DND-41 (cell line): ENCODE measurements at regions not wholly inside any gene's neighbourhood (a gene's known extent, or its start where the extent isn't known, plus 50 kb on each side); places are given as distances from the start of the nearest gene placed in this dataset.

Experiments
- ATAC-seq: fragments of 200-7000 bp; cut with Tn5 transposase; 3 replicates; pipeline ENCODE4 v1.9.1; 2021; ENCODE audit warnings: low read depth; ENCODE audit not compliant: insufficient read depth
- DNase-seq: peaks from one replicate; pipeline ENCODE4 v3.0.0-alpha.2; 2020
- H2AFZ ChIP-seq: 2 replicates; pipeline ENCODE4 v1.6.0; 2012; ENCODE audit warnings: low read depth, low read length
- H3K27ac ChIP-seq: 2 replicates; pipeline ENCODE4 v1.5.1; 2012; ENCODE audit warnings: low read length, inconsistent platforms
- H3K27me3 ChIP-seq: fragments of 200-600 bp; sonication (generic); 2 replicates; pipeline ENCODE4 v1.6.0; 2012; ENCODE audit warnings: low read length, mild to moderate bottlenecking, inconsistent platforms; ENCODE audit not compliant: insufficient read depth, poor library complexity
- H3K36me3 ChIP-seq: 2 replicates; pipeline ENCODE4 v1.5.1; 2012; ENCODE audit warnings: low read length, inconsistent platforms; ENCODE audit not compliant: insufficient read depth
- H3K4me1 ChIP-seq: 2 replicates; pipeline ENCODE4 v1.5.1; 2012; ENCODE audit warnings: mild to moderate bottlenecking, low read length; ENCODE audit not compliant: insufficient read depth
- H3K4me2 ChIP-seq: 2 replicates; pipeline ENCODE4 v1.6.0; 2012; ENCODE audit warnings: mild to moderate bottlenecking, moderate library complexity, low read length, inconsistent platforms; ENCODE audit not compliant: insufficient read depth
- H3K4me3 ChIP-seq, 2 experiments: fragments of 200-600 bp in 1 of 2; shearing (Covaris generic) in 1 of 2; 2 replicates each; pipeline ENCODE4 v1.5.1; 2012 to 2016; ENCODE audit warnings: inconsistent platforms in 2 of 2, low read length in 2 of 2, mild to moderate bottlenecking in 2 of 2, low read depth in 1 of 2, moderate library complexity in 1 of 2
- H3K79me2 ChIP-seq: 2 replicates; pipeline ENCODE4 v1.6.0; 2012; ENCODE audit warnings: low read length, inconsistent platforms; ENCODE audit not compliant: insufficient read depth
- H3K9ac ChIP-seq: 2 replicates; pipeline ENCODE4 v1.6.0; 2012; ENCODE audit warnings: low read depth, mild to moderate bottlenecking, inconsistent platforms, low read length, moderate library complexity
- H3K9me3 ChIP-seq: 2 replicates; pipeline ENCODE4 v1.5.1; 2012; ENCODE audit warnings: low read length, moderate library complexity, mild to moderate bottlenecking, inconsistent platforms; ENCODE audit not compliant: insufficient read depth, severe bottlenecking
- H4K20me1 ChIP-seq: 2 replicates; pipeline ENCODE4 v1.6.0; 2012; ENCODE audit warnings: low read length; ENCODE audit not compliant: insufficient read depth
- EZH2 ChIP-seq: IDR thresholded peaks from 3 replicates; pipeline ENCODE4 v1.6.1; 2012; ENCODE audit warnings: borderline replicate concordance, low read depth, mild to moderate bottlenecking, moderate library complexity, low read length, inconsistent platforms; ENCODE audit not compliant: severe bottlenecking
- TF ChIP-seq, protein P1 (sequence below): IDR thresholded peaks from 2 replicates; pipeline ENCODE4 v1.5.1; 2012; ENCODE audit warnings: borderline replicate concordance, low read length, moderate library complexity, mild to moderate bottlenecking; ENCODE audit not compliant: poor library complexity, severe bottlenecking; ENCODE audit errors: extremely low read depth

DNA sequence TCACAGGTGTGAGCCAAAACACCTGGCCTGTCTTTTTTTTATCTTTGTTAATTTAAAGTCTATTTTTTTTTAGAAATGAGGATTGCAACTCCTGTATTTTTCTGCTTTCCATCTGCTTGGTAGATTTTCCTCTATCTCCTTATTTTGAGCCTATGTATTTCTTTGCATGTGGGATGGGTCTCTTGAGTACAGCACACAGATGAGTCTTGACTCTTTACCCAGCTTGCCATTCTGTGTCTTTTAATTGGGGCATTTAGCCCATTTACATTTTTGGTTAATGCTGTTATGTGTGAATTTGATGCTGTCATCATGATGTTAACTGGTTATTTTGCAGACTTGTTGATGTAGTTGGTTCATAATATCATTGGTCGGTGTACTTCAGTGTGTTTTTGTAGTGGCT is 317.4 kb downstream of the IPO8 start:
- Histone ChIP-seq H3K4me1 (no peaks in the 10 kb centered on the region), H3K79me2 (no peaks in the 10 kb centered on the region), H3K4me3 (no peak overlapping the region), H3K9me3 (no peaks in the 10 kb centered on the region), H4K20me1 (no peaks in the 10 kb centered on the region), H3K36me3 (no peaks in the 10 kb centered on the region), H2AFZ (no peak overlapping the region), H3K27me3 (no peaks in the 10 kb centered on the region), H3K4me2 (no peak overlapping the region), H3K9ac (no peak overlapping the region), H3K27ac (no peak overlapping the region)
- DNase-seq (no peak), ATAC-seq (no peak)
- TF ChIP-seq, protein P1, sequence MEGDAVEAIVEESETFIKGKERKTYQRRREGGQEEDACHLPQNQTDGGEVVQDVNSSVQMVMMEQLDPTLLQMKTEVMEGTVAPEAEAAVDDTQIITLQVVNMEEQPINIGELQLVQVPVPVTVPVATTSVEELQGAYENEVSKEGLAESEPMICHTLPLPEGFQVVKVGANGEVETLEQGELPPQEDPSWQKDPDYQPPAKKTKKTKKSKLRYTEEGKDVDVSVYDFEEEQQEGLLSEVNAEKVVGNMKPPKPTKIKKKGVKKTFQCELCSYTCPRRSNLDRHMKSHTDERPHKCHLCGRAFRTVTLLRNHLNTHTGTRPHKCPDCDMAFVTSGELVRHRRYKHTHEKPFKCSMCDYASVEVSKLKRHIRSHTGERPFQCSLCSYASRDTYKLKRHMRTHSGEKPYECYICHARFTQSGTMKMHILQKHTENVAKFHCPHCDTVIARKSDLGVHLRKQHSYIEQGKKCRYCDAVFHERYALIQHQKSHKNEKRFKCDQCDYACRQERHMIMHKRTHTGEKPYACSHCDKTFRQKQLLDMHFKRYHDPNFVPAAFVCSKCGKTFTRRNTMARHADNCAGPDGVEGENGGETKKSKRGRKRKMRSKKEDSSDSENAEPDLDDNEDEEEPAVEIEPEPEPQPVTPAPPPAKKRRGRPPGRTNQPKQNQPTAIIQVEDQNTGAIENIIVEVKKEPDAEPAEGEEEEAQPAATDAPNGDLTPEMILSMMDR: no peak
- TF ChIP-seq EZH2: no peak

DNA sequence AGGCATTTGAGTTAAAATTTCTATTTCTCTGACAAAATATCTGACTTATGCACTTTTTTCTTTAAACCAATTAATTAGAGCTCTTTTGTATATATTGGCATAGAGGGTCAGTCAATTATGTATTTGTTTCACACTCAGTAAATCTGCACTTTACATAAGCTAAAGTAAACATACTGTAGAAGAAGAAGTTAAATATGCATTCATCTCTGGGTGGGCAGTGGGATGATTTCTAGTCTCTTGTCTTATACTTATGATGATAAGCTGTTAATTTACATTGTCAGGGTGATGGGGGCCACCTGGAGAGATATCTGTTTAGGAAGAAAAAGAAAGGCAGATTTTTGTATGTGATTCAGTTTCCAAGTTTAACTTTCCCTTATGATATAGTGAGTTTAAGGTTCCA is 330.8 kb downstream of the IPO8 start:
- TF ChIP-seq, protein P1: no peak
- TF ChIP-seq EZH2: no peak
- Histone ChIP-seq H3K4me1 (no peaks in the 10 kb centered on the region), H3K36me3 (no peaks in the 10 kb centered on the region), H2AFZ (no peak overlapping the region), H3K27me3 (no peaks in the 10 kb centered on the region), H3K9me3 (no peaks in the 10 kb centered on the region), H3K9ac (no peak overlapping the region), H4K20me1 (no peaks in the 10 kb centered on the region), H3K4me3 (no peak overlapping the region), H3K79me2 (no peaks in the 10 kb centered on the region), H3K4me2 (no peak overlapping the region), H3K27ac (no peak overlapping the region)
- no peak for DNase-seq
- ATAC-seq: no peak

DNA sequence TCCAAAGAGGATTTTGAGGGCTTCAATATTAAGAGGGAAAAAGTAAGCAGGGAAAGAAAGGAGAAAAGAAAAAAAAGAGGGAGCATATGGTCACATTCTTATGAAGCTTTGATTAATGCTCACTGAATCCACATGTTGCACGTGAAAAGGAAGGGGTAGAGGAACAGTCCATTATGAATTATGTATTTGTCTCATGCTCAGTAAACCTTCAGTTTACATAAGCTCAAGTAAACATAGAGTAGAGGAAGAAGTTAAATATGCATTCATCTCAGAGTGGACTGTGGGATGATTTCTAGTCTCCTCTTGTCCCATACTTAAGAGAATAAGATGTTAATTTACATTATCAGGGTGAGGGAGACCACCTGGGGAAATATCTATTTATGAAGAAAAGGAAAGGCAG is 334.5 kb downstream of the IPO8 start:
- DNase-seq (no peak), ATAC-seq (no peak)
- Histone ChIP-seq H3K27me3 (no peaks in the 10 kb centered on the region), H3K4me2 (no peak overlapping the region), H3K4me1 (no peaks in the 10 kb centered on the region), H3K9ac (no peak overlapping the region), H3K36me3 (no peaks in the 10 kb centered on the region), H3K27ac (no peak overlapping the region), H3K9me3 (no peaks in the 10 kb centered on the region), H2AFZ (no peak overlapping the region), H3K79me2 (no peaks in the 10 kb centered on the region), H4K20me1 (no peaks in the 10 kb centered on the region), H3K4me3 (no peak overlapping the region)
- no peak for TF ChIP-seq EZH2
- TF ChIP-seq, protein P1: no peak

DNA sequence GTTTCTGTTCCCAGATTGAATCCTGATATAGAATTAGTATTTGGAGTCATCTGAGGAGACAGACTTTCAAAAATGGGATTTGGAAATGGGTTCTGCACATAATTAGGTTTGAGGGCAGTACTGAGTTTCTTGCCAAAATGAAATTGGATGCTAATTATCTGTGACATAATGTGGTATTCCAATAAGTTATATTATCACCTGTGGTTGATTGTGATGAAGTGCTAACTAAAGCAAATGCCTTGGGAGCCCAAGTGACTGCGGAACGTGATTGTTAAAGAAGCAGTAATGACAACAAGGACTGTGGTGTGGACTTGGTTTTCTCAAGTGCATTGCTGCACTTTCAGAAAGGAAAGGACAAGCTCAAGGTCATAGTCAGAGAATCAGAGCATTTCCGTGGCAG is 337.0 kb downstream of the IPO8 start:
- no peak overlapping the region for H2AFZ ChIP-seq
- ATAC-seq: no peak

More for the DNA sequence above, 337.0 kb downstream of the IPO8 start:
- Histone ChIP-seq H3K27ac (no peak overlapping the region), H3K9ac (no peak overlapping the region), H4K20me1 (no peaks in the 10 kb centered on the region), H3K4me2 (no peak overlapping the region), H3K36me3 (no peaks in the 10 kb centered on the region), H3K4me3 (no peak overlapping the region), H3K79me2 (no peaks in the 10 kb centered on the region), H3K27me3 (no peaks in the 10 kb centered on the region), H3K9me3 (no peaks in the 10 kb centered on the region), H3K4me1 (no peaks in the 10 kb centered on the region)
- TF ChIP-seq, protein P1: no peak
- TF ChIP-seq EZH2: no peak
- no peak for DNase-seq
